Neural cell (in vitro differentiated cells): ENCODE measurements at regions not wholly inside any gene's neighbourhood (a gene's known extent, or its start where the extent isn't known, plus 50 kb on each side); places are given as distances from the start of the nearest gene placed in this dataset.

Source experiments
- H2AFZ ChIP-seq: fragments of 200-600, 300-800 bp; sonication (generic), shearing (Covaris generic); 2 replicates; pipeline ENCODE4 v1.6.0; 2014; ENCODE audit warnings: low read depth, mild to moderate bottlenecking, antibody characterized with exemption, low read length, moderate library complexity
- H3F3A ChIP-seq: fragments of 200-600 bp; shearing (Covaris generic); 2 replicates; pipeline ENCODE4 v1.6.1; 2016; ENCODE audit warnings: mild to moderate bottlenecking, moderate library complexity, mixed read lengths, antibody characterized with exemption, low read length; ENCODE audit not compliant: insufficient read depth, poor library complexity, severe bottlenecking
- H3K27ac ChIP-seq: fragments of 200-600, 300-800 bp; sonication (generic), shearing (Covaris generic); 2 replicates; pipeline ENCODE4 v1.5.1; 2014; ENCODE audit warnings: mild to moderate bottlenecking, low read length, moderate library complexity
- H3K27me3 ChIP-seq: fragments of 300-800, 200-600 bp; sonication (generic), shearing (Covaris generic); 2 replicates; pipeline ENCODE4 v1.6.0; 2014; ENCODE audit warnings: mild to moderate bottlenecking, low read depth, low read length, moderate library complexity; ENCODE audit not compliant: insufficient read depth
- H3K36me3 ChIP-seq: fragments of 300-800, 200-600 bp; sonication (generic), shearing (Covaris generic); 2 replicates; pipeline ENCODE4 v1.5.1; 2014; ENCODE audit warnings: mild to moderate bottlenecking, antibody characterized with exemption, low read length, moderate library complexity; ENCODE audit not compliant: insufficient read depth
- H3K4me2 ChIP-seq: fragments of 300-800, 200-600 bp; sonication (generic), shearing (Covaris generic); 2 replicates; pipeline ENCODE4 v1.6.0; 2014; ENCODE audit warnings: mild to moderate bottlenecking, low read length
- H3K4me3 ChIP-seq: fragments of 300-800, 200-600 bp; sonication (generic), shearing (Covaris generic); 2 replicates; pipeline ENCODE4 v1.5.1; 2014; ENCODE audit warnings: mild to moderate bottlenecking, low read length, moderate library complexity
- H3K79me2 ChIP-seq: fragments of 200-600 bp; shearing (Covaris generic); replicated peaks from 2 replicates; pipeline ENCODE4 v1.6.0; 2014; ENCODE audit warnings: mild to moderate bottlenecking, low read length, moderate library complexity; ENCODE audit not compliant: insufficient read depth
- H3K9ac ChIP-seq: fragments of 300-800, 200-600 bp; sonication (generic), shearing (Covaris generic); 2 replicates; pipeline ENCODE4 v1.6.1; 2016; ENCODE audit warnings: mild to moderate bottlenecking, low read length, mixed read lengths
- H3K9me2 ChIP-seq: fragments of 200-600 bp; shearing (Covaris generic); 2 replicates; pipeline ENCODE4 v1.6.1; 2016; ENCODE audit warnings: mild to moderate bottlenecking, low read length, mixed read lengths; ENCODE audit not compliant: insufficient read depth
- H3K9me3 ChIP-seq: fragments of 200-600, 300-800 bp; sonication (generic), shearing (Covaris generic); 2 replicates; pipeline ENCODE4 v1.6.1; 2016; ENCODE audit warnings: mild to moderate bottlenecking, mixed run types, low read length, moderate library complexity, mixed read lengths
- H4K20me1 ChIP-seq: fragments of 200-600 bp; shearing (Covaris generic); 2 replicates; pipeline ENCODE4 v1.6.1; 2016; ENCODE audit warnings: mild to moderate bottlenecking, mixed run types; ENCODE audit not compliant: insufficient read depth
- CTCF ChIP-seq: fragments of 450-650 bp; IDR thresholded peaks from 2 replicates; pipeline ENCODE4 v1.5.1; 2014; ENCODE audit warnings: antibody characterized with exemption, mild to moderate bottlenecking, moderate library complexity; ENCODE audit not compliant: poor library complexity, severe bottlenecking
- EP300 ChIP-seq: fragments of 450-650 bp; conservative IDR thresholded peaks from 2 replicates; pipeline ENCODE4 v1.6.1; 2014; ENCODE audit warnings: antibody characterized with exemption, mild to moderate bottlenecking, moderate library complexity; ENCODE audit not compliant: poor library complexity, severe bottlenecking
- EZH2 ChIP-seq: fragments of 200-600, 300-800 bp; shearing (Covaris generic), sonication (generic); IDR thresholded peaks from 2 replicates; pipeline ENCODE4 v1.6.1; 2014; ENCODE audit warnings: antibody characterized with exemption, low read length, borderline replicate concordance, mild to moderate bottlenecking; ENCODE audit not compliant: insufficient read depth, poor library complexity, severe bottlenecking
- MXI1 ChIP-seq: fragments of 450-650 bp; conservative IDR thresholded peaks from 2 replicates; pipeline ENCODE4 v1.6.1; 2014; ENCODE audit warnings: antibody characterized with exemption, mild to moderate bottlenecking; ENCODE audit not compliant: poor library complexity, severe bottlenecking
- POLR2AphosphoS5 ChIP-seq: IDR thresholded peaks from 2 replicates; pipeline ENCODE4 v1.6.1; 2012
- RAD21 ChIP-seq: fragments of 450-650 bp; conservative IDR thresholded peaks from 2 replicates; pipeline ENCODE4 v1.6.1; 2014; ENCODE audit warnings: antibody characterized with exemption, mild to moderate bottlenecking, moderate library complexity
- SMC3 ChIP-seq: fragments of 450-650 bp; conservative IDR thresholded peaks from 2 replicates; pipeline ENCODE4 v1.6.1; 2014; ENCODE audit warnings: antibody characterized with exemption, mild to moderate bottlenecking, moderate library complexity; ENCODE audit not compliant: poor library complexity
- TAF1 ChIP-seq: IDR thresholded peaks from 2 replicates; pipeline ENCODE4 v1.6.1; 2012; ENCODE audit warnings: low read depth
- TF ChIP-seq, protein P1 (sequence below): IDR thresholded peaks from 2 replicates; pipeline ENCODE4 v1.6.1; 2012; ENCODE audit warnings: borderline replicate concordance

DNA sequence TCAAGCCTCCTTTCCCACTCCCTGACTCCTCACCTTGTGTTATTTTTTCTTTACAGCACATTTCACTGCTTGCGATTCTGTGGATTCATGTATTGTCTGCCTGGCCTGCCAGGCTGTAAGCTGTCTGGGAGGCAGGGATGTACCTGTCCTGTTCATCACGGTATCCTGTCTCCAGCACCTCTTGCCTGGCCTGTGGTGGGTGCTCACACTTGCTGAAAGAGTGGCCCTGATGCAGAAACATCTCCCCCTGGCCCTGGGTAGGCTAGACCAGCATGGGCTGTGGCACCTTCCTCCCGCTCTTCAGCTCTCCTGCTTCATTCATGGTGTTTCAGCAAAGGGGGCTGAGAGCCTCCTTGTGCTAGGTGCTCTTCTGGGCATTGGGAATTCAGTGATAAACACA, 60.1 kb upstream of the KCNG1 start:
- TF ChIP-seq SMC3: no peak
- TF ChIP-seq TAF1: no peak
- Histone ChIP-seq H3K27ac (no peak overlapping the region), H3K79me2 (no peaks in the 10 kb centered on the region), H3K36me3 (no peaks in the 10 kb centered on the region), H2AFZ (no peak overlapping the region), H3K9me3 (no peaks in the 10 kb centered on the region), H3K4me2 (no peak overlapping the region), H3K4me3 (no peak overlapping the region), H3F3A (no peaks in the 10 kb centered on the region), H3K27me3 (no peaks in the 10 kb centered on the region), H3K9ac (no peak overlapping the region), H4K20me1 (no peaks in the 10 kb centered on the region), H3K9me2 (no peaks in the 10 kb centered on the region)

GRCh38 chr20:51080516-51080915, 57.6 kb upstream of the KCNG1 start:
- H2AFZ ChIP-seq: no peak overlapping the region
- no peak overlapping the region for H3K4me2 ChIP-seq
- TF ChIP-seq RAD21: no peak
- no peak for TF ChIP-seq TAF1
- TF ChIP-seq MXI1: no peak
- no peak for TF ChIP-seq EZH2
- TF ChIP-seq EP300: no peak
- TF ChIP-seq, protein P1, sequence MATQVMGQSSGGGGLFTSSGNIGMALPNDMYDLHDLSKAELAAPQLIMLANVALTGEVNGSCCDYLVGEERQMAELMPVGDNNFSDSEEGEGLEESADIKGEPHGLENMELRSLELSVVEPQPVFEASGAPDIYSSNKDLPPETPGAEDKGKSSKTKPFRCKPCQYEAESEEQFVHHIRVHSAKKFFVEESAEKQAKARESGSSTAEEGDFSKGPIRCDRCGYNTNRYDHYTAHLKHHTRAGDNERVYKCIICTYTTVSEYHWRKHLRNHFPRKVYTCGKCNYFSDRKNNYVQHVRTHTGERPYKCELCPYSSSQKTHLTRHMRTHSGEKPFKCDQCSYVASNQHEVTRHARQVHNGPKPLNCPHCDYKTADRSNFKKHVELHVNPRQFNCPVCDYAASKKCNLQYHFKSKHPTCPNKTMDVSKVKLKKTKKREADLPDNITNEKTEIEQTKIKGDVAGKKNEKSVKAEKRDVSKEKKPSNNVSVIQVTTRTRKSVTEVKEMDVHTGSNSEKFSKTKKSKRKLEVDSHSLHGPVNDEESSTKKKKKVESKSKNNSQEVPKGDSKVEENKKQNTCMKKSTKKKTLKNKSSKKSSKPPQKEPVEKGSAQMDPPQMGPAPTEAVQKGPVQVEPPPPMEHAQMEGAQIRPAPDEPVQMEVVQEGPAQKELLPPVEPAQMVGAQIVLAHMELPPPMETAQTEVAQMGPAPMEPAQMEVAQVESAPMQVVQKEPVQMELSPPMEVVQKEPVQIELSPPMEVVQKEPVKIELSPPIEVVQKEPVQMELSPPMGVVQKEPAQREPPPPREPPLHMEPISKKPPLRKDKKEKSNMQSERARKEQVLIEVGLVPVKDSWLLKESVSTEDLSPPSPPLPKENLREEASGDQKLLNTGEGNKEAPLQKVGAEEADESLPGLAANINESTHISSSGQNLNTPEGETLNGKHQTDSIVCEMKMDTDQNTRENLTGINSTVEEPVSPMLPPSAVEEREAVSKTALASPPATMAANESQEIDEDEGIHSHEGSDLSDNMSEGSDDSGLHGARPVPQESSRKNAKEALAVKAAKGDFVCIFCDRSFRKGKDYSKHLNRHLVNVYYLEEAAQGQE: no peak
- TF ChIP-seq POLR2AphosphoS5: no peak
- no peak for TF ChIP-seq SMC3
- TF ChIP-seq CTCF: no peak
- H3K9me3 ChIP-seq: no peaks in the 10 kb centered on the region
- peaks cover 4% of the 10 kb centered on the region for H3F3A ChIP-seq
- no peaks in the 10 kb centered on the region for H3K79me2 ChIP-seq
- H3K4me3 ChIP-seq: no peak overlapping the region
- no peaks in the 10 kb centered on the region for H3K9me2 ChIP-seq
- no peaks in the 10 kb centered on the region for H3K36me3 ChIP-seq
- H3K27me3 ChIP-seq: no peaks in the 10 kb centered on the region
- H4K20me1 ChIP-seq: no peaks in the 10 kb centered on the region
- H3K27ac ChIP-seq: no peak overlapping the region
- no peak overlapping the region for H3K9ac ChIP-seq

GRCh38 chr20:51079488-51079887, 56.6 kb upstream of the KCNG1 start:
- Histone ChIP-seq H3K9me3 (no peaks in the 10 kb centered on the region), H3K79me2 (no peaks in the 10 kb centered on the region), H2AFZ (no peak overlapping the region), H3K9me2 (no peaks in the 10 kb centered on the region), H3F3A (peaks cover 4% of the 10 kb centered on the region), H3K4me3 (no peak overlapping the region), H3K4me2 (no peak overlapping the region), H3K9ac (no peak overlapping the region), H3K27ac (no peak overlapping the region), H3K36me3 (no peaks in the 10 kb centered on the region), H3K27me3 (no peaks in the 10 kb centered on the region), H4K20me1 (no peaks in the 10 kb centered on the region)
- no peak for TF ChIP-seq POLR2AphosphoS5
- no peak for TF ChIP-seq EP300
- TF ChIP-seq EZH2: no peak
